ENCODE measurements at regions not wholly inside any gene's neighbourhood (a gene's known extent, or its start where the extent isn't known, plus 50 kb on each side); places are given as distances from the start of the nearest gene placed in this dataset.
A peak's percentile ranks its signal among the peaks of the same experiment; 100 is the strongest.

DNA sequence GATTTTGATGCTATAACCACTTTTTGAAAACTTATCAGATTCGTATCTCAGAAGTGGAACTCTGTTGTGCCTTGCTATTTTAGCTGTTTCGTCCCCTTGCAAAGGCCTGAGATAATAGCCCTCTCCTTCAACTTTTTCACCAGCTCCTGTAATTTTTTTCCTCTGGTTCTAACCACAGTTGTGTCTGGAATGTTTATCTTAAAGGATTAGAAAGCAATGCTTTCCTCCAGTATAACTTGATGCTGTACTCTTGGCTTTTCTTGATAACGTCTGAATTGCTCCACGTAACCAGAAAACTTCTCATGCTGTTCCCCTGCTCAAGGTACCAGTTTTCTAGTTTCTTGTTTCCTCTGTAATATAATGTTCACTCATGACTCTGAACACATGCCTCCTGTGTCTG lies 209.4 kb downstream of the DTWD2 start:
- no peak for DNase-seq (ENCODE audit: insufficient read length, low spot score)
- FAIRE-seq = peak; percentile 18

DNA sequence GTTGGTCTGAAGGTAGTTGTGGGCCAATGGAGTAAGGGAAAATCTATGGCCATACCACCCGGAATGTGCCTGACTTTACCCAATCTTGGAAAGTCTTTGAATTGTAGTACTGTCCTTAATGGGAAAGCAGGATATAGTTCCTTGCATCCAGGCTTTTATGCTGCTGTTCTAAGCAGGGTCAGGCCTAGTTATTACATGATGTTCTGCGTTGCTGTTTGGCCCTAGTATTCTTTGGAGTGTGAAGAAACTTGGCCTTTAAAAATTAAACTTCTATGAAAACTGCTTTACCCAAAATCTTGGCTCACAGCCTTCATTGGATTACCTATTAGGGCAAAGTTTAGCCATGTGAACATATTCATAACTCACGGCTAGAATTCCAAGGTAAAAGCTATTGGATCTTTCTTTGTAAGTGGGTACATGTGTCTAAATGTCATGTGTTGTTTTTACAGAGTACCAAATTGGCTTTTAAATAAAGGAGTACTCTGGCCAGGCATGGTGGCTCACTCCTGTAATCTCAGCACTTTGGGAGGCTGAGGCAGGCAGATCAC lies 211.1 kb downstream of the DTWD2 start:
- DNase-seq (ENCODE audit: insufficient read length, low spot score) = no peak
- no peak for FAIRE-seq

DNA sequence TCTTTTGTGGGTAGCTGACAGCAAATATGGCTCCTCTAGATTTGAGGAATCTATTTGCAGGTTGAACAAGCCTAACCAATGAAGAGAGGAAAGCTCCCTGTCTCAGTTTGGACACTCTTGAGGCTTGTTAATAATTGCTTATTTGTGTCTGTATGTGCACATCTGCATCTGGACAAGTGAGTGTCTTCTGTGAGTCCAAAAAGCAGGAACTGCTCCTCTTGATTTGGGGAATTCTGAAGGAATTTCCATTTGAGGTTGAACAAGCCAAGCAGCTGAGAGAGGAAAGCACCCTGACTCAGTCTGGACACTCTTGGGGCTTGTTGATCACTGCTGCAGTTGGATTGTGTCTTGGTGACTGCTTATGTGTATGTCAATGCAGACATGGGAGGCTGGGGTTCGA lies 211.6 kb downstream of the DTWD2 start:
- DNase-seq (ENCODE audit: insufficient read length, low spot score) (no peak), FAIRE-seq (peak; percentile 14)

DNA sequence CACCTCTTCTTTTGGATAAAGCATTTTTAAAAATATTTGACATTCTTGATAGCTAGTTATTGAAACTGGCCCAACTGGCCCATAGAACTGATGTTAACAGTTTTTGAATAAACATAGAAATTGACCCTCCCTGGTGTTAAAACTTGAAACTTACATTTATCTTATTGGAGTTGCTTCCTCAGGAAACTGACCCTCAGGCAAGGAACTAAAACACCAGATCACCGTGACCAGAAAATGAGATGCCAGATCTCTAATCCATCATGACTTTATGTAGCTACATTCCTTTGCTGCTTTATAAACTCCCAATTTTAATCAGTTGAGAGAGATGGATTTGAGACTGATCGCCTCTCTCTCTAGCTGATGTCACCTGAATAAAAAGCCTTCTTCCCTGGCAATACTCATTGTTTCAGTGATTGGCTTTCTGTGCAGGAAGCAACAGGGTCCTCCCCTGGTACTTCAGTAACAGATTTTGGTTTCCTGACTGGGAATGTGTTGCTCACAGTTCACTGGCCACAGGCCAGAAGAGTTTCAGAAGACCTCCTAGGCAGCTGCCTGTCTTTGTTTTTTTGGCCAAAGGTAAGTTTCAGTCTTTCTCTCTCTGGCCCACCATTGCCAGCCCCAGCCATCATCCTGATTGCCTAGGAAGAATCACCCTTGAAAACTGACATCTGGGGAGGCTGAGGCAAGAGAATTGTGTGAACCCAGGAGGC lies 212.4 kb downstream of the DTWD2 start:
- no peak for FAIRE-seq
- no peak for DNase-seq (ENCODE audit: insufficient read length, low spot score)

DNA sequence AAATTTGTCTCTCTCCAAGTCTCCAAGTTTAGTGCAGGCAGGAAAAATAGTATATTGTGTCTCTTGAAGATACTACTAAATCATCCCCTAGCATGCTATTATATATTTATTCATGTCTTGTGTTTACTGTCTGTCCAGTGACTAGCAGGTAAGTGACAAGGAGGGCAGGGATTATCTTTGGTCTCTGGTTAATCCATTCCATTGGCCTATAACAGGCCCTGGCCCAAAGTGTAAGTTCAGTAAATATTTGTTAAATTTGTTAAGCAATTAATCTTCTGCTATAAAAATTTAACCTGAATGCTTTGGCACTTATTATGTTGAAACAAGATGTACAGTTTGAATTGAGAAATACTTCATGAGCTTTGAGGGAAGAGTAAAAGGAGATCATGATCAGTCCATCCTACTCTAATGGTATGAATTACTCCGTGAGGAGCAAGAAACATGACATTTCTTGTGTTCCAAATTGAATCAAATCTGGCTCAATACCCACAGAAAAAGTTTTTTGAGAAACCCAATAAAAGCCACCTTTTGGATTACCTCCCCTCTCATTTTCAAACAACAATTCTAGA lies 219.7 kb downstream of the DTWD2 start:
- DNase-seq (ENCODE audit: insufficient read length, low spot score) (no peak), FAIRE-seq (no peak)

DNA sequence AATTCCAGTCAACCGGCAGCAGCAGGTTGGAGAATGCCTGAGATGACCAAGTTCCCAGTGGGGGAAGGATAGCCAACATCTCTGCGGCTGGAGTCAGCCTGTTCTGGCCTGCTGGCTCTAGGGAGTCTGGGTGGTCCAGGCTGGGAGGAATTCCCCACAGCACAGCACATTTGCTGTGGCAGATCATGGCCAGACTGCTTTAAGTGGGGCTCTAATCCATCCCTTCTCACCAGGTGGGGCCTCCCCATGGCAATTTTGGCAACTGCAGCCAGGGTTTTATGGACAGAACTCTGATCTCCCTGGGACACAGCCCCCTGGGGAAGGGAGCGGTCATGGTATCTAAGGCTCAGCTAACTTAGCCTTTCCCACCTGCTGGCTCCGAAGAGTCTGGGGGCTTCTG lies 226.1 kb downstream of the DTWD2 start:
- FAIRE-seq (no peak), DNase-seq (ENCODE audit: insufficient read length, low spot score) (no peak)

DNA sequence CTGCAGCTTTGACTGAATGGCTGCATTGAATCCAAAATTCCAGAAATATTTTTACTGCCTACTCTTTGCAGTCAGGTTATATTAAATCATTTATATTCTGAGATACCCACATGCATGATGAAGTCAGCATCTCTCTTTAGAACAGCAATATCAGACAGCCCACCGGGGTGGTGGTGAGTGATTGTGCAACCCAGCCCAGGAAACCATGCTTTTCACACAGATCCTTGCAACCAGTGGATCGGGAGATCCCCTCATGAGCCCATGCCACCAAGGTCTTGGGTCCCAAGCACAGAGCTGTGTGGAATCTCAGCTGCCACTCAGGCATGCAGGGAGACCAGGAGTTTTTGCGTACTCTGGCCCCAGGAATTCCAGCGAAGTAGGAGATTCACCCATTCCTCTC lies 226.5 kb downstream of the DTWD2 start:
- DNase-seq (ENCODE audit: insufficient read length, low spot score) (no peak), FAIRE-seq (no peak)

DNA sequence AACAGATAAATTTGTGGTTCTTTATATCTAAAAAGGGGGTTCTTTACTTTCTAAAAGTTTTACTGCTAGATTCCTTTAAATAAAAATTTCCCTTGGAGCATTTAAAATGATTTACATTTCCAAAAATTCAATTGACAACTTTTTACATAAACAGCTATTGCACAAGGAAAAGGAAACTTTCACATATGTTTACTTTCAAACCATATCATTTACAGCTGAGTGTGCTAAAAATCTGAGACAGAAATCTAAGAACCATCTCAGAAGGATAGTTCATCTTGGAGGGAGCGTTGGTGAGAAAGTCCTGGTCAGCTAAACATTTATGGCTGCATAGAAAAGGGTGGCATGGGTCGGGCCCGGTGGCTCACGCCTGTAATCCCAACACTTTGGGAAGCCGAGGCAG lies 235.4 kb downstream of the DTWD2 start:
- no peak for DNase-seq (ENCODE audit: insufficient read length, low spot score)
- no peak for FAIRE-seq

DNA sequence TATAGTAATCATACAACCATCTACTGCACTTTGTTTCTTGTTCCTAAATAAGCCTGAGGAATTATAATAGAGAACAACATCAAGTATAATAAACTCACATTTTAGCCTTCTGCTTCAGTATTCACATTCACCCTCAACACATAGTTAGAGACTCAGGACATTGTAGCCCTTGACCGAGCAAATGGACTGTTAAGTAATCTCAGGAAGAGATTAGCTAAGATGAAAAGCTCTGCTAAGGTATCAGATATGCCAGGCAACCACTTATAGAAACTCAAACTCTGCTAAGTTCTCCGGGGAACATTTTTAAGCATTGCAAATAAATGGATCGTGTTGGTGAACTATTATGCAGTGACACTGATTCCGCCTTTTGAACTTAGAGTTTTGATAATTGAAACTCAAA lies 252.0 kb downstream of the DTWD2 start:
- DNase-seq (ENCODE audit: insufficient read length, low spot score) (no peak), FAIRE-seq (no peak)

DNA sequence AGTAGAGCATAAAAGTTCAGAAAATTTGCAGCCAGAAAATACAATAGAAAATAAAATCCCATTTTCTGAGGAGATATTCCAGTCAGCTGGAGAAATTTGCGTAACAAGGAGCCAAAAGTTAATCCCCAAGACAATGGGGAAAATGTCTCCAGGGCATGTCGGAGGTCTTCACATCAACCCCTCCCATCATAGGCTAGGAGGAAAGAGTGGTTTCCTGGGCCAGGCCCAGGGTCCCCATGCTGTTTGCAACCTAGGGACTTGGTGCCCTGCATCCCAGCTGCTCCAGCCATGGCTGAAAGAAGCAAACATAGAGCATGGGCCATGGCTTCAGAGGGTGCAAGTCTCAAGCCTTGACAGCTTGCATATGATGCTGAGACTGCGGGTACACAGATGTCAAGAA lies 255.0 kb downstream of the DTWD2 start:
- DNase-seq (ENCODE audit: insufficient read length, low spot score) (no peak), FAIRE-seq (no peak)

DNA sequence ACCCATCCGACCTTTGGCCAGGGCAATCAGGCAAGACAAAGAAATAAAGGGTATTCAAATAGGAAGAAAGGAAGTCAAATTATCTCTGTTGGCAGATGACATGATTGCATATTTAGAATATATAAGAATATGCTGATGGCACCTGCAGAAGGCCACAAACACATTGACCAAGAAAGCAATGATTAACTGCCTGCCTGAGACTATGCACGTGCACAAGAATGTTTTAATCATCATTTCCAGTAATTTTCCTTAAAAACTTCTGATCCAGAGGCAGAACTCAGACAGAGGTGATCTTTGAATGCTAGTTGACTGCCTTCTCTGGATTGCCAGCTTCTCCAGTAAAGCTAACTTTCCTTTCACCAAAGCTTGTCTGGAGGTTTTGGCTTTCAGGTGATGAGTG lies 260.2 kb downstream of the DTWD2 start:
- no peak for DNase-seq (ENCODE audit: insufficient read length, low spot score)

DNA sequence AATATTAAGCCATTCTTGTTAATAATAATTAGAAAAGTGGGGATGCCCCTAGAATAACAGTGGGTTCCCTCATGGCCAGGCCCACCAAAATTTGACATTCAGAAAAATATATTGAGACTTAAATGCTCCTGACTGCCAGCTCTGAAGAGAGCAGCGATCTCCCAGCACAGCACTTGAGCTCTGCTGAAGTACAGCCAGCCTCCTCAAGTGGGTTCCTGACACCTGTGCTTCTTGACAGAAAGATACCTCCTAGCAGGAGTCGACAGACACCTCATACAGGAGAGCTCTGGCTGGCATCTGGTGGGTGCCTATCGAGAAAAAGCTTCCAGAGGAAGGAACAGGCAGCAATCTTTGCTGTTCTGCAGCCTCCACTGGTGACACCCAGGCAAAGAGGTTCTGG lies 261.5 kb downstream of the DTWD2 start:
- DNase-seq (ENCODE audit: insufficient read length, low spot score) (no peak), FAIRE-seq (no peak)

More for the DNA sequence above, 260.2 kb downstream of the DTWD2 start:
- no peak for FAIRE-seq

DNA sequence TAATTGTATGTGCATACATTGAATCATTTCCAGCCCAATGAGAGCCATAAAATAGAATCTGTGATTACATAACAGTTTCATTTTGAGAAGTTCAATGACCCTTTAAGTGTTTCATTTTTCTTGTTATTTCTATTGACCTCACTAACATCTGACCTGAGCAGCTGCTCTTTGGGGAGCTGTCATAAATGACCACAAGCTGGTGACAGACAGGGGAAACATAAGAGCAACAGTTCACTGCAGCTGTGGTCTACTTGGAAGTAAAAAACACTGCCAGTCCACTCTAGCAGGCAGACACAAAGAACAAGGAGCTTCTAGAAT lies 265.4 kb downstream of the DTWD2 start:
- FAIRE-seq (no peak), DNase-seq (ENCODE audit: insufficient read length, low spot score) (no peak)

DNA sequence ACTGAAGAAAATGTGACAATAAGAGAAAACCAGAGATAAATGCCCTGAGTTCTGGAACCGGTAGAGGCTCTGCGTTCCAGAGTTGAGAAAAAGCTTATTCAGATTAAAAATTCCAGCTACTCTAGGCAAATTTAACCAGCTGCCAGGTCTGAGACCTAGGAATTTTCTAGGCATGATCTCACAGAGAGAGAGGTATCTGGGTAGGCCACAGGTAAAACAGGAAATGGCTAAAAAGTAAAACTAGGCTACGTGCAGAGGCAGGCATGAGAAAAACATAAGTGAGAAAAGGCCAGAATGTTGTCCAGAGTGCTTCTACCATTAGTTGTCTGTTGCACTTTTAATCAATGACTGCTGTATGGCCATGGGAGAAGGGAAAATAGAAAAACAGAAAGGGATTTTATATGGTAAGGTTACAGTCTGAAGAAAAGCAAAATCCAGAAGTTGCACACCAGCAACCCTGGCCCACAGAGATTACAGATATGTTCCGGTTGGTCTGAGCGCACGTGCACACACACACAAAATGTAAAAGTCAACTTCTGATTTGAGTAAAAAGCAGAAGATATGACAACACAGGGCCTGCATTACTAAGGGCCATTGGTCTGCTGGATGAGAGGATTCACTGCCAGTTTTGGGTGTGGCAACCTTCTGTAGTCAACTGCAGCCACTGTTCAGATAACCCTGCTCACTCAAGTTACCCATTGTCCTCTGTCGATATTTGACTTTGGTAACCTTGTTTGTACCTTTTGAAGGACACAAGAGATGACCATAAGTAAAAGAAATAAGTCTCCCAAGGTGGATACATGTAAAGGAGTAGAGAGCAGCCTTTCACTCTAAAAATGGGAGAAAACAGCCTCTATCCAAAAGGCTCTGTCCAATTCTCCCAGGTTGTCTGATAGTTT lies 266.0 kb downstream of the DTWD2 start:
- FAIRE-seq = no peak
- no peak for DNase-seq (ENCODE audit: insufficient read length, low spot score)

DNA sequence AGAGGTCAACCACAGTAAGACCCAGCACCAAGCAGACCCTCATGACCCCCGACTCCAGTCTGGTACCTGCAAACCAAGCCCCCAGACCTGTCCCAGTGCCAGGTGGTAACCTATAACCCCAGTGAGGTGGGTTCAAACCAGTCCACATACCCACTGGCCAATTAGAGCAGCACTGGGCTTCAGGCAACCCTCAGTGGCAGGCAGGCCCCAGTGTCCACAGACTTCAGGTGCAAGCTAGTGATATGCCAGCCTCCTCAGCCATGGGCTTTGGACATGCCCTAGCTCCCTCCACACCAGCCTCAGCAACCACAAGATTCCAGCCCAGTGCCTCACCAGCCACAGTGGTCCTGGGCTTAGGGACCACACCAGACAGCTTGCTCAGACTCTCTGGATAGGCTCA lies 276.6 kb downstream of the DTWD2 start:
- no peak for FAIRE-seq
- DNase-seq (ENCODE audit: insufficient read length, low spot score) = no peak

DNA sequence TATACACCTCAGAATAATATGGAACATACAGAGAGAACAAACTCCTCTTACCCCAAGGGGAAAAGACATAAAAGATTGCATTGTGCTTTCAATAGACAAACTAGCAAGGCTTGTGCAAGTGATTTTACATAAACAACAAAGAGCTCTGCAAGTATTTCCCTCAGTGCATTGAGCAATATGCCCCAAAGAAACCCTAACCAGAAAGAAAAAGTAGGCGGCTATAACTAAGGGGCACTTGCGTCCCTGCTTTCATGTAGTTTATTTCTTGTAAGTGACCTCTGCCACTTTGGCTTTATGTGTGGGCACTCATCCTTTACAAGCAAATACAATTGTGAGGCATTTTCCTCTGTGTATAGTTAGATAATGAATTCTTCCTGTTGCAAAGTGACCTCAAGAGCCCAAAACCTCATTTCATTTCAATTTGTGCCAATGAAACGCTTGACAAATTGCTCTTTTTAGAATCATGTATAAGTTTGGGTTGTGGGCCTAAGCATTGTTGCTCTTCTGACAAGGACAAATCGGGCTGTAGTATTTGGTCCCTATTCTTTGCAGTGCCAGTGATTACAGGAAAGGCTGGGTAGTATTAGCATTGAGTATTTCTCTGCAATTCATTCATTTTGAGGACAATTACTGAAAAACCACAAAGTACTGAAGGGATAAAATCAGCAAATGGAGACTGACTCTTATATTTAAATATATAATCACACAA lies 282.2 kb downstream of the DTWD2 start:
- DNase-seq (ENCODE audit: insufficient read length, low spot score) (no peak), FAIRE-seq (no peak)

DNA sequence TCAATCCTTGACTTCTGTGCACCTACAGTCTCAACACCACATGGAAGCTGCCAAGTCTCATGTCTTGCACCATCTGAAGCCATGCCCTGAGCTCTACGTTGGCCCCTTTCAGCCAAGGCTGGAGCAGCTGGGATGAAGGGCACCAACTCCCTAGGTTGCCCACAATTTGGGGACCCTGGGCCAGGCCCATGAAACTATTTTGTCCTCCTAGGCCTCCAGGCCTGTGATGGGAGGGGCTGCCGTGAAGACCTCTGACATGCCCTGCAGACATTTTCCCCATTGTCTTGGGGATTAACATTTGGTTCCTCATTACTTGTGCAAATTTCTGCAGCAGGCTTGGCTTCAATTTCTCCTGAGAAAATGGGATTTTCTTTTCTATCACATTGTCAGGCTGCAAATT lies 285.1 kb downstream of the DTWD2 start:
- DNase-seq (ENCODE audit: insufficient read length, low spot score) (no peak), FAIRE-seq (no peak)

DNA sequence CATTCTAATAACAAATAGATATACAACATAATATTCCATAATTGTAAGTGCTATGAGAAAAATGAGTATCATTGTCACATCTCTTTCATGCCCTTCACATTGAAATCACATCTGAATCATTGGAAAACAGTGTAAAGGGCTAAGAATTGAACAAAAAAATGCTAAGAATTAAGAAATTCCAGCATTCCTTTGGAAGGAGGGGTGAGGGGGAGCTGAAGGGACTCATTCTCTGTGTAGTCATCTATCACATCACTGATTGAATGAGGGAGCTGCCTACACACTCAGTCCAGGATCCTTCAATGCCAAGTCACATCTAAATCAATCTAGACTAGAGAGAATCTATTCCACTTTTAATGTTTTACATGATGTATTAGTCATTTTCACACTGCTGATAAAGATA lies 286.6 kb downstream of the DTWD2 start:
- DNase-seq (ENCODE audit: insufficient read length, low spot score) (no peak), FAIRE-seq (no peak)

DNA sequence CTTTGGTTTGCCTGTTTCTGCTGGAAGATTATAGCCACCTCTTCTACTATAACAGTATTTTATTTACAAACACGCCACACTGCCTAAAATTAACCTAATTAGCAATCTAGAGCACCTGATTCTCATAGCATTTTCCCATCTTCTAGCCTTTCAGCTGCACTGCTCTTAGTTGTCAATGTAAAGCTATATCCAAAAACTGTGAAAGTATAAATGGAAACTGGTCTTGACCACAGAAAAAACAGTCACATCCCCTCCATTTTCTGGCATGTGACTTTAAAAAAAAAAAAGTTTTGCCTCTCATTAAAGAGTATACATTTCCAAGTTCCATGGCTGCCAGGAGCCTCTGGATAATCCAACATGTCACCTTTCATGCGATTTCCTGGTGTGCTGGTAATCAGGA lies 287.8 kb downstream of the DTWD2 start:
- no peak for DNase-seq (ENCODE audit: insufficient read length, low spot score)
- no peak for FAIRE-seq

DNA sequence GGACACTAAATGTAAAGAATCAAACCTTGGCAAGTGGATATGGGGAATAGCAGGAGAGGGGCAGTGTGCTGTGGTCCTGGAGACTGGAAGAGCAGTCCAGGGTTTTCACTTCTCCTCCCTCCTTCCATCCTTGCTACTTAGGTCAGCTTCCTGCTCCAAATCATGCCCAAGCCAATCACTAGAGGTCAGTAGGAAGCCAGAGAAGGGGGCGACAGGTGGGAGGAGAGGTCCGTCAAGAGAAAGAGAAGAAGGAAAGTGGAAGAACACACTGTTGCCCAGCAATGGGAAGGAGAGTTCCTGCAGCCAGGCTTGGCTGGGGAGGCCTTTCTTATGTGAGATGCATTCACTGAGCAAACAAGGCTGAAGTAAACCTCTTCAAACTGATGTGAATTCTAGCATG lies 289.6 kb downstream of the DTWD2 start:
- DNase-seq (ENCODE audit: insufficient read length, low spot score) (no peak), FAIRE-seq (no peak)

DNA sequence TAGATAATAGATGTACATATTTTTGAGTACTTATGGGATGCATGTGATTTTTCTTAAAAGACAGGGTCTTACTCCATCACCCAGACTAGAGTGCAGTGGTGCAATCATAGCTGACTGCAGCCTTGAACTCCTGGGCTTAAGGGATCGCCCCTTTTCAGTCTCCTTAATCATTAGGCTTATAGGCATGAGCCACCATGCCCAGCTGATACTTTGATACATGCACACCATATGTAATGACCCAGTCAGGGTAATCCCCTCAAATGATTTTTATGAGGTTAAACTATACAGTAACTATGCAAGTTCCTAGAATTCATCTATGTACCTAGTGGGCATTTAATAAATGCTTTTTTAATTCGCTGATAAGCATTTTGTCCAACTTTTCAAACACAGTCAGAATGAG lies 292.3 kb downstream of the DTWD2 start:
- FAIRE-seq (no peak), DNase-seq (ENCODE audit: insufficient read length, low spot score) (no peak)
